PFSK-1 (cell line): ENCODE measurements at regions not wholly inside any gene's neighbourhood (a gene's known extent, or its start where the extent isn't known, plus 50 kb on each side); places are given as distances from the start of the nearest gene placed in this dataset.

Source experiments
- FOXP2 ChIP-seq: optimal IDR thresholded peaks from 2 replicates; pipeline ENCODE3; 2011; ENCODE audit warnings: borderline replicate concordance, control low read depth, inconsistent platforms; ENCODE audit not compliant: insufficient read depth; ENCODE audit errors: extremely low read length, extremely low read depth
- POLR2AphosphoS5 ChIP-seq: IDR thresholded peaks from 2 replicates; pipeline ENCODE4 v1.6.1; 2012; ENCODE audit warnings: low read depth, mild to moderate bottlenecking, control low read depth, low read length, moderate library complexity
- SIN3A ChIP-seq: IDR thresholded peaks from 2 replicates; pipeline ENCODE4 v1.6.1; 2012; ENCODE audit warnings: mild to moderate bottlenecking, low read length, moderate library complexity, borderline replicate concordance; ENCODE audit not compliant: insufficient read depth
- TAF1 ChIP-seq: IDR thresholded peaks from 2 replicates; pipeline ENCODE4 v1.6.1; 2012; ENCODE audit warnings: low read length, control low read depth, borderline replicate concordance; ENCODE audit not compliant: insufficient read depth
- TF ChIP-seq, protein P1 (sequence below), 2 experiments: IDR thresholded peaks; 2 replicates each; pipeline versions ENCODE4 v1.6.1 to v1.8.0; 2011 to 2012; ENCODE audit warnings: low read depth in 2 of 2, low read length in 2 of 2, control low read depth in 1 of 2, inconsistent platforms in 1 of 2, mild to moderate bottlenecking in 1 of 2, moderate library complexity in 1 of 2; ENCODE audit not compliant: insufficient read depth in 1 of 2

DNA sequence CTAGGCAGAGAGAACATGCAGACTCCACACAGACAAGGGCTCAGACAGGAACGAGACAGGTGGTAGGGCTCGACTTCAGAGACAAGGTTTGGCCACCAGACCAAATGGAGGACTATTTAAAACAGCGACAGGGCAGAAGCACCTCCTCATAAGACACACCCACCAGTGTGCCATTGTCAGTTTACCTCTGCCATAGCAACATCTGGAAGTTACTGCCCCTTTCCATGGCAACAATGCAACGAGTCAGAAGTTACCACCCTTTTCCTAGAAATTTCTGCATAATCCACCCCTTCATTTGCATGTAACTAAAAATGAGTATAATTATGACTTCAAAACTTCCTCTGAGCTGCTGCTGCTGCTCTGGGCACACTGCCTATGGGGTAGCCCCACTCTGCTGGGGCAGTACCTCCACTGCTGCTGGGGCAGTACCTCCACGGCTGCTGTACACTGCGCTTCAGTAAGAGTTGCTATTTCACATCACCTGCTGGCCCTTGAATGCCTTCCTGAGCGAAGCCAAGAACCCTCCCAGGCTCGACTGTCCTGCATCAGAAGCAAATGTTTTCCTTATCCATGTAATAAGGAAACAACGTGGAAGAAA lies 2222.3 kb upstream of the AGA start:
- TF ChIP-seq TAF1 (no peak), SIN3A (no peak), POLR2AphosphoS5 (no peak), FOXP2 (no peak)
- TF ChIP-seq, protein P1, sequence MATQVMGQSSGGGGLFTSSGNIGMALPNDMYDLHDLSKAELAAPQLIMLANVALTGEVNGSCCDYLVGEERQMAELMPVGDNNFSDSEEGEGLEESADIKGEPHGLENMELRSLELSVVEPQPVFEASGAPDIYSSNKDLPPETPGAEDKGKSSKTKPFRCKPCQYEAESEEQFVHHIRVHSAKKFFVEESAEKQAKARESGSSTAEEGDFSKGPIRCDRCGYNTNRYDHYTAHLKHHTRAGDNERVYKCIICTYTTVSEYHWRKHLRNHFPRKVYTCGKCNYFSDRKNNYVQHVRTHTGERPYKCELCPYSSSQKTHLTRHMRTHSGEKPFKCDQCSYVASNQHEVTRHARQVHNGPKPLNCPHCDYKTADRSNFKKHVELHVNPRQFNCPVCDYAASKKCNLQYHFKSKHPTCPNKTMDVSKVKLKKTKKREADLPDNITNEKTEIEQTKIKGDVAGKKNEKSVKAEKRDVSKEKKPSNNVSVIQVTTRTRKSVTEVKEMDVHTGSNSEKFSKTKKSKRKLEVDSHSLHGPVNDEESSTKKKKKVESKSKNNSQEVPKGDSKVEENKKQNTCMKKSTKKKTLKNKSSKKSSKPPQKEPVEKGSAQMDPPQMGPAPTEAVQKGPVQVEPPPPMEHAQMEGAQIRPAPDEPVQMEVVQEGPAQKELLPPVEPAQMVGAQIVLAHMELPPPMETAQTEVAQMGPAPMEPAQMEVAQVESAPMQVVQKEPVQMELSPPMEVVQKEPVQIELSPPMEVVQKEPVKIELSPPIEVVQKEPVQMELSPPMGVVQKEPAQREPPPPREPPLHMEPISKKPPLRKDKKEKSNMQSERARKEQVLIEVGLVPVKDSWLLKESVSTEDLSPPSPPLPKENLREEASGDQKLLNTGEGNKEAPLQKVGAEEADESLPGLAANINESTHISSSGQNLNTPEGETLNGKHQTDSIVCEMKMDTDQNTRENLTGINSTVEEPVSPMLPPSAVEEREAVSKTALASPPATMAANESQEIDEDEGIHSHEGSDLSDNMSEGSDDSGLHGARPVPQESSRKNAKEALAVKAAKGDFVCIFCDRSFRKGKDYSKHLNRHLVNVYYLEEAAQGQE (IDR thresholded peaks at IDR 0.05; ENCODE audit: insufficient read depth in 1 of 2, low read depth in 2 of 2, low read length in 2 of 2) = no peak

DNA sequence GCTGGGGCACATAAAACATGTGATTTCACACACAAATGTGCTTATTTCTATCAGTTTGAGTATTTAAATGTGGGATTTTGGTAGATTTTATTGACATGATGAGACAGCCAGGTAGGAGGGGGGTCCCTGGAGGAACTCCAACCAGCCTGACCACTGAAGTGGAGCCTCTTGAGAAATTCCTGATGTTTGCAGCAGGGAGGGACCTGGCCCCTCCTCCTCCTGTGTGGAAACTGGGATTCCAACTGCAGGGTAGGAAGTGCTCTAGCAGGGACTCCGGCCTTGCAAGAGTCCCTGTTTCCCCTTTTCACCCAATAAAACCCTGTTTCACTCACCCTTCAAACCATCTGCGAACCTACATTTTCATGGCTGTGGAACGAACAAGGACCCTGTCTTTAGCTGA lies 2224.0 kb upstream of the AGA start:
- no peak for TF ChIP-seq FOXP2
- no peak for TF ChIP-seq POLR2AphosphoS5
- TF ChIP-seq TAF1 = no peak
- TF ChIP-seq, protein P1 (IDR thresholded peaks at IDR 0.05; ENCODE audit: insufficient read depth in 1 of 2, low read depth in 2 of 2, low read length in 2 of 2) = no peak
- TF ChIP-seq SIN3A = no peak

DNA sequence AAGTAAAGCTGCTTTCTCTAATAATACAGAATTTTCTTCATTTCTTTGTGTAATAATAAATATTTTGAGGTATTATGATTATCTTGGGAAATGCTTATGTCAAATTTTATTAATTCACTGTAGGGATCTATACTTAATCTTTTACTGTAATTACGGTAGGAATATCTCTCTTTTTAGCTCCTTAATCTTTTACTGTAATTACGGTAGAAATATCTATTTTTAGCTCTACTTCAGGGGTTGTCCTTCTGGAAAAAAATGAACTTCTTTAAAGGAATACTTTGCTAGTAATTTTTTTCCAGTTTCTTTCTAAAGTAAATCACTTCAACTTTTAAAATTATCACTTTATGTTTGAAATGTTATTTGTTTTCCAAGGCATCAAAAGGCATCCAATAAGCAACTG lies 2229.4 kb upstream of the AGA start:
- TF ChIP-seq TAF1 (no peak), FOXP2 (no peak), SIN3A (no peak), POLR2AphosphoS5 (no peak)
- TF ChIP-seq, protein P1 (IDR thresholded peaks at IDR 0.05; ENCODE audit: insufficient read depth in 1 of 2, low read depth in 2 of 2, low read length in 2 of 2) = no peak

DNA sequence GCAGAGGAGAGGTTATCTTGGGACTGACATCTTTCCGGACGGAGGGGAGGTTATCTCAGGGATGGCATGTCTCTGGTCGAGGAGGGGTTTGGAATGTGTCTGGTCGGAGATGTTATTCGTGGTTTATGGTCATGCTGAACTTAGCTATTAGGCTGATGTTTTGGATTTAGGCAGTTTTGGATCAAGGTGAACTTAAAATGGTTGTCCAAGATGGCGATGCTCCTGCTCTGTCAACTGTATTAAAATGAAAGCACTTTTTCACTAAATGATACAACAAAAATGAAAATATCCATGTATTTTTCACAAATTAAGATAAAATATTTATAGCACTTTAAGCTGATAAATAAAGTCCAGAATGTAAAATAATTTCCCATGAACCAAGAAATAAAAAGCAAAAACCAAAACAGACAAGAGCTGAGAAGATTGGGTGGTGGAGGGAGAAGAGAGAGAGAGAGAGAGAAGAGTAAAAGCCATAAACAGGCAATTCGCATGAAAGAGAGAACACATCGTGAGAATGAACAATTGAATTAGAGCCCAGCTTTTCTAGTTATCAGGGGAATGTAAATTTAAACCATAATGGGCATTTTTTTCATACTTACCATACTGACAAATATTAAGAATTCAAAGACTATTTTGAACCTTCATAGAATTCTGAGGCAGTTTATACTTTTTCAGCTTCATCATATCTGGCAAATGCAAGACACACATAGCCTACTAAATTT lies 2236.0 kb upstream of the AGA start:
- TF ChIP-seq FOXP2 = no peak
- TF ChIP-seq POLR2AphosphoS5 = no peak
- TF ChIP-seq SIN3A = no peak
- TF ChIP-seq, protein P1 (IDR thresholded peaks at IDR 0.05; ENCODE audit: insufficient read depth in 1 of 2, low read depth in 2 of 2, low read length in 2 of 2) = no peak
- TF ChIP-seq TAF1 = no peak
